GM18870 (cell line): ENCODE measurements at regions not wholly inside any gene's neighbourhood (a gene's known extent, or its start where the extent isn't known, plus 50 kb on each side); places are given as distances from the start of the nearest gene placed in this dataset.
"Not testable (repeated sequence)": the region's sequence is repeated elsewhere in the genome, so short reads cannot be mapped to it uniquely, and the experiment has no call there.

ENCODE experiments used
- ATAC-seq: cut with Tn5 transposase; IDR thresholded peaks from one replicate; pipeline ENCODE4 v1.9.1; 2021; ENCODE audit warnings: moderate library complexity; ENCODE audit not compliant: unreplicated experiment

DNA sequence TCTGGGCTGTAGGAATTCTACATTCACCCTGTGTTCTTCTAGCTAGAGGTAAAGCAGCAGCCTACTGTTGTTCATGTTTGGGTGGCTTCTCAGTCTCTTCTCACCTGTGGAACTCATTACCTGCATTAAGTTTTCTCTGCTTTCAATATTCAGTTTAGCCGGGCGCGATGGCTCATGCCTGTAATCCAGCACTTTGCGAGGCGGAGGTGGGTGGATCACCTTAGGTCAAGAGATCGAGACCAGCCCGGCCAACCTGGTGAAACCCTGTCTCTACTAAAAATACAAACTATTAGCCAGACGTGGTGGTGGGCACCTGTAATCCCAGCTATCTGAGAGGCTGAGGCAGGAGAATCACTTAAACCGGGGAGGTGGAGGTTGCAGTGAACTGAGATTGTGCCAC is 139.8 kb upstream of the UBE2E3 start:
- no peak for ATAC-seq

DNA sequence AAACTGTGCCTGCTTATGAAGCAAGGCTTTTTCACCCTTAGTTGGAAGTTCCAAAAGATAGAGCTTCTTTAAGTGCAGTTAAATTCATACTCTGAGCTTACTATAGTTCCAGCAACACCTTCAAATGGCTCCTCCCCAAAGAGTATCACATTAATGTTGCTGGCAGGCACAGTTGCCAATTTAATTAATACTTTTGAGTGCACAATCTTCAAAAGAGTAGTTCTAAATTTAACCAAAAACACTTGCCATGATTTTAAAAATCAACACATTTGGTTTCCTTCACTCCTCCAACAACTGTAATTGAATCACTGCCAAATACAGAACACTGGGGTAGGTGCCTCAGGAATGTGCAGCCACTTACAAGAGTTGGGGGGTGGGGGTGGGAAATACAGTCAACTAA is 150.6 kb upstream of the UBE2E3 start:
- ATAC-seq: no peak

DNA sequence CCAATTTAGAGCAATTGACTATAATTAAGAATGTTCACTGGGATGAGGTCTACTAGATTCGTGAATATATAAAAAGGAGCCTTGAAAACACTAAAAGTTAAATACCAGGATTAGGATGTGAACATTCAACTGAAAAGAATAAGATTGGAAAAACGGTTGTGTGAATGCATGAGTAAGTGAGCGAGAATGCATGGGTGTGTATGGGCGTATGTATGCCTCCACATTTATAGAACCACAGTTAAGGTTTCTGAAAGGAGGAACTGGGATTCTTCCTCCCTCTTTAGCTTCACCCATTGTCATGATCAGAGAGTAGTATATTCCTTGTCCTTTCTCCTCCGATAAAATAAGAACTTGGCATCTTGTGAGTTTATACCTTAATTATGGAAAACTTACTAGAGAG is 151.1 kb upstream of the UBE2E3 start:
- no peak for ATAC-seq

DNA sequence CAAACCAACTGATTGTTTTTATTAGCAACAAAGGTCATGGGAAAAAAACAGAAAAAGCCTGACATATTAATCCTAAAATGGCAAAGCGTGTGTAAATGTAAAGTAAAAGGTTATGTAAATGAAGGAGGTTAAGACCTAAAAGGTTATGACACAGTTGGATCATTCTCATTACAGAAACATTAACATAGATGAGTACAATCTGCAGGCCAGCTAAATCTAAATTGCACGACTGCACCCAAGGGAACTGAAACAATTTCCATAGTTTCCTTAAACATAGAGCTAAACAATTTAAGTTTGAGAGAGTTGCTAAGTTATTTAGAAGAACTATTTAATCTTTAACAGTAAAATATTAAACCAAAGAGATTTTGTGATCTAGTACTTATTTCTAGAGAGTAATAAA is 151.6 kb upstream of the UBE2E3 start:
- ATAC-seq: no peak

DNA sequence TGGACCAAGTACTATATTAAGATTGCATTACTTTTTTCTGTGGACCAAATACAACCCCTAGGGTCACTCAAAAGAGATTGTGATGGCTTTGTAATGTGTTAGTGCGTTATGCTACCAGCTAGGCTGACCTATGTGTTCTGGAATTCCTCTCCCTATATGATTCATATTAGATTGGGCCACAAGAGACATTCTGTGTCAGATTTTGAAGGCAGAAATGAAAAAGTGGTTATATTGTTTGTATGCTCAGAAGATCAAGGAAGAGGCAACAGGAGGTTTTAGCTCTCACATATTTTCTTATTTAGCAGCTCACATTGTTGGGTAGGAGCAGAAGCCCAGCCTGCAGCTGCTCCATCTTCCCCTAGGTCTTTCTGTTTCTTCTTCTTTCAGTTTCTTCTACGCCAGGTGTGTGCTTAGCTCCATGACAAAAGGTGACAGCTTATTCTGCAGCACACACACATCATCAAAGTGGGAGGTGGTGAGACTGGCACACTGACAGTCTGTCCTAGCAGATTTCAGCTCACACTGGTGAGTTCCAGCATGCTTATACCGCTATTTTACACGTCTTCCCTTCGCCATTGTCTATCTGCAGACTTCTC is 156.8 kb upstream of the UBE2E3 start:
- ATAC-seq: no peak

- ATAC-seq: no peak
Observed at GRCh38 chr2:180819106-180819505, 161.3 kb upstream of the UBE2E3 start.

DNA sequence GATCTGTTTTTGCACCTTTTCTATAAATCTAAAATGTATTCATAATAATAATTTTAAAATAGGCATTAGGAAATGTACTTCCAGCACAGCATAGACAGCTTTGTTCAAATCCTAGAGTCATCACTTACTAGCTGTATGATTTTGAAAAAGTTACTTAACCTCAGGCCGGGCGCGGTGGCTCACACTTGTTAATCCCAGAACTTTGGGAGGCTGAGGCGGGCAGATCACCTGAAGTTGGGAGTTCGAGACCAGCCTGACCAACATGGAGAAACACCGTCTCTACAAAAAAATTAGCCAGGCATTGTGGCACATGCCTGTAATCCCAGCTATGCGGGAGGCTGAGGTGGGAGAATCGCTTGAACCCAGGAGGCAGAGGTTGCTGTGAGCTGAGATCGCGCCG is 161.7 kb upstream of the UBE2E3 start:
- ATAC-seq: not testable (repeated sequence)

DNA sequence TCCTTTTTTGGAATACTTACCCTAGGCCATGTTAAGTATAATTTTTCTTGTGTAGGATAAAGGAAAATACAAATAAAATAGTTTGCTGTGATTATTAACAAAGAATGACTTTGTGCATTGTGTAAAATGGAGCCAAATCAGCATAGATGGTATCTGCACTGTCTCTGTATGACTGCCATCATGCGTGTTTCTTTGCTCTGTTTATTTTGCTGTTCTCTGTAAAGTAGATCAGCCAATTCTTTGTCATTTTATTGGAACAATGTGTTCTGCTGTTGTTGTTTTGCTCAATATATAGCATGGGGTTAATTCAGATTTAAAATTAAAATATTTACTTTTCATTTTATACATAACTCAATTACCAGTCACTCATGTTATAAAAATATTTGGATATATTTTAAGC is 181.3 kb upstream of the UBE2E3 start:
- ATAC-seq: no peak

- ATAC-seq: no peak
Observed at GRCh38 chr2:180790891-180791290, 189.5 kb upstream of the UBE2E3 start.

DNA sequence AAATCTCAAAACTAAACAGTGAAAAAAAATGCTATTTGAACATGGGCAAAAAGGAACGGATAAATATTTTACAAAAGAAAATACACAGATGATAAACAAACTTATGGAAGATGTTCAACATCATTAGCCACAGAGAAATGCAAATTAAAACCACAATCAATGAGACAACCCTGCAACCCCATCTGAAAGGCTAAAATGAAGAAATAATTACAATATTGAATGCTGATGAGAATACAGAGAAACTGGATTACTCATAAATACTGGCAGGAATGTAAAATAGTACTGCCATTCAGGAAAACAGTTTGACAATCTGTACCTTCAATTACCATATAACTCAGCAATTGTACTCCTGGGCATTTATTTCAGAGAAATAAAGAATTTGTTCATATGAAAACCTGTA is 193.1 kb upstream of the UBE2E3 start:
- ATAC-seq: no peak

DNA sequence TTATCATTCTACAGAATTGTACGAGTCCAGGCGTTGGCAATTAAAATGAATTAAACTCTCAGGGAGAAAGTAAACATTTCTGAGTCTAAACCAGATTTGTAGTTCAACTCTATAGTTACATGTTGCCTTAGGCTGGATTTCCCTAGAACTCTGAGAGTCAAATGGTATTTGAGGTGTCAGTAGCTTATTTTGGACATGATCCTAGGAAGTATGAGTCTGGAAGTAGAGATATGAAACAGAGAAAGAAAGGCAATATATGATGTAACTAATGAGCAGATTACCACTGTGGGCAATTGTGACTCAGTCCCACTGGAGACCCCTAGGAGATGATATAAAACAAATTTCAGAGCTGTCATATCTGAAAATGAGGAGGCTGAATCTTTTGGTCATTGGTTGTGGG is 199.1 kb upstream of the UBE2E3 start:
- no peak for ATAC-seq

DNA sequence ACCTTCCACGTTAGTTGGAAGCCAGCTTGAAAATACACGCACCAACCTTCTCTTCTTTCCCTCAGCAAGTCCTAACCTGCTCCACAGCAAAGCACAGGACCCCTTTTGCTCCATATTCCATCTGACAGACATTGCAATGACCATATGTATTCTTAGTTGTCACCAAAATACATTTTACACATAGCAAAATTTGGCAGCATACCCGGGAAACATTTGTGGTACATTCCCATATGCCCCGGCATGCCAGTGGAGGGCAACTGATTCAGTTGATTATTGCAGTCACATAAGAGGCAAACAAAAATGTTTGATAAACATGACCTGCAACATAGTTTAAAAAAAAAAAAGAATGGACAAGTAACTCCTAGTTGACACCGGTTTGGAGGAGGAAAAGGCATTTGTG is 202.1 kb upstream of the UBE2E3 start:
- no peak for ATAC-seq

DNA sequence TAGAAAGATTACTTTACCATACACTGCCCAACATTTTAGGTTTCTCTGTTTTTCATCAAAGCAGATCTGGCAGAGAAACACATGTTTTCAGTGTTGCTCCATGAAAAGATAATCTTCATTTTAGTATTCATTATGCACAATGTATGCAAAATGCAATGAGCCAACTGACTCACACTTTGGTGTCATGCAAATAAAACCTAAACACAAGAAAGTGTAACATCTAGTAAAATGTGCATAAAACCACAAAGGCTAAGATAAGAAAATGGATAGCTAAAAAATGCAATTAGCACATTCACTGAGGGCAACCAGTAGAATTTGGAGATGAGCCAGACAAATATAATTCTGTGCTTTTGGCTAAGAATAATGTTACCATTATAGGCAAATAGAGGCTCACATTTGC is 203.5 kb upstream of the UBE2E3 start:
- no peak for ATAC-seq

DNA sequence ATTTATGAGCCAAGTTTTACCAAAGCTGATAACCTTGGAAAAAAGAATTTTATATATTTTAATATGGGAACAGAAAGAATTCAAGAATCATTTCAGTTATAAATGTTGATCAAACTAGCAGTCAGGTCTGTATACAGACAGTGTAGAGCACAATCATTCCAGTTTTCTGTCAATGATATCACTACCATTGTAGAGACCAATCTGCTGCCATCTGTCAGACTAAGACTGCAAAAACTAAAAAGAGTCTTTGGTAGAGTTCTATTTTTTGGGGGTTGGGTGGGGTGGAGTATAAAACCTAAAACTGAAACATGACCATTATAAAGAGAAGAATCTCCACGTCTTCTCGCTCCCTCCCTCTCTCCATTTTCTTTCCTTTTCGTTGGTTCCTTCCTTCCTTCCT is 204.7 kb upstream of the UBE2E3 start:
- no peak for ATAC-seq

- not testable (repeated sequence) for ATAC-seq
Observed at GRCh38 chr2:180765316-180765715, 215.1 kb upstream of the UBE2E3 start.

DNA sequence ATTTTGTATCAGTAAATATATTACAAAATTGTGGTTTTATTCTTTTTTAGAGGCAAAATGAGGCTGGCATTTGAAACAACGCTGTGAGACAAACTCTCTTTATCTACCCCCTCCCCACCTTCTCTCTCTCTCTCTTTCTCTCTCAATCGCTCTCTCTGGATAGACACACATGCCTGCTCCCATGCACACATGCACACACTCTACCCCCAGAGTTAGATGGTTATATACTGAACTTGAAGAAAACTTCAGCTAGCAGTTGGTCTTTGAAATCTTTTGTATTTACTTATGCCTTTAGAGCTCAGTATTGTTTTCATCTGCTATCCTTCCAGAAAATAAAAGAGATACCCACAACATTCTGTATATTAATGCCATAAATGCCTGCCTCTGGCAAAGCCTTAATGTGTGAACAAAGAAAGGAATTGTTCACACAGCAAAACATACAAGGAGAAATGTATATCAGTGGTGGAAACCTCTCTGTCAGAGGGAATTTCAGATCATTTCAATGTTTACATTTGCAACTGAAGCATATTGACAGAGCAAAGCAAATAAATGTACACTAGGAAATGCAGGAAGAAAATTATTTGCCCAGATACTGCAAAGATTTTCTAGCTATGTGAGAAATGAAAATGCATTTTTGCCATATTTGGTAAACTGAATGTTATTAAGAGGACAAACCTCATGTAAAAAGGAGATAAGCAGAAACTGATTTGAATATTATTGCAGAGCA is 217.0 kb upstream of the UBE2E3 start:
- ATAC-seq: no peak

DNA sequence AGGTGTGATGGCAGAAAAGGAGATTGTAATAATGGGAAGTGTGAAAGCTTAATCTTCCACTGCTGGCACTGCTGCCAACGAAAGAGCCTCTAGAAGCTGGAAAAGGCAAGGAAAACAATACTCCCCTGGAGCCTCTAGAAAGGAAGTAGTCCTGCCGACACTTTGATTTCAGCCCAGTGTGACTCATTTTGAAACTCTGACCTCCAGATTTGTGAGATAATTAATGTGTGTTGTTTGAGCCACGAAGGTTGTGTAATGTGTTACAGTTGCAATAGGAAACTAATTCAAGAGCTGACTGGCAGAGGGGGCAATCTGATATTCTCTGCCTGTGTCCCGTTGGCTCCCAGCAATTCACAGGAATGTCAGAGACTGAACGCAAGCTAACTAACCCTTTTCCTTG is 219.2 kb upstream of the UBE2E3 start:
- ATAC-seq: no peak

DNA sequence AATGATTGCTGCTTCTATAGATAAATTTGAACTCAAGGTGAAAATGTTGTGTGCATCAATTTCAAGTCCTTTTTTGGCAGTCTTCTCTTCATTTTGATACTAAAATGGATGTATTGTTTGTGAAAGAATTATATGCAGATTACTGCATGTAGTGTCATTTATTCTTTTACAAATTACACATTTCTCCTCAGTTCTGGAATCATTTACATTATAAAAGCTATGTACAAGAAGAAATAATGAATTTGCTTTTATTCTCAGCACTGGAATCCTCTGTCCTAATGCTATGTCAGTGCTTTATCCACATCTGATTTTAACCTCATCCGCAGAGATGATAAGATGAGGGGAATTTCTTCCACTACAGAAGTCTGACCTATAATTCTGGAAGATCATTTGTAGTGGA is 220.8 kb upstream of the UBE2E3 start:
- ATAC-seq: no peak

DNA sequence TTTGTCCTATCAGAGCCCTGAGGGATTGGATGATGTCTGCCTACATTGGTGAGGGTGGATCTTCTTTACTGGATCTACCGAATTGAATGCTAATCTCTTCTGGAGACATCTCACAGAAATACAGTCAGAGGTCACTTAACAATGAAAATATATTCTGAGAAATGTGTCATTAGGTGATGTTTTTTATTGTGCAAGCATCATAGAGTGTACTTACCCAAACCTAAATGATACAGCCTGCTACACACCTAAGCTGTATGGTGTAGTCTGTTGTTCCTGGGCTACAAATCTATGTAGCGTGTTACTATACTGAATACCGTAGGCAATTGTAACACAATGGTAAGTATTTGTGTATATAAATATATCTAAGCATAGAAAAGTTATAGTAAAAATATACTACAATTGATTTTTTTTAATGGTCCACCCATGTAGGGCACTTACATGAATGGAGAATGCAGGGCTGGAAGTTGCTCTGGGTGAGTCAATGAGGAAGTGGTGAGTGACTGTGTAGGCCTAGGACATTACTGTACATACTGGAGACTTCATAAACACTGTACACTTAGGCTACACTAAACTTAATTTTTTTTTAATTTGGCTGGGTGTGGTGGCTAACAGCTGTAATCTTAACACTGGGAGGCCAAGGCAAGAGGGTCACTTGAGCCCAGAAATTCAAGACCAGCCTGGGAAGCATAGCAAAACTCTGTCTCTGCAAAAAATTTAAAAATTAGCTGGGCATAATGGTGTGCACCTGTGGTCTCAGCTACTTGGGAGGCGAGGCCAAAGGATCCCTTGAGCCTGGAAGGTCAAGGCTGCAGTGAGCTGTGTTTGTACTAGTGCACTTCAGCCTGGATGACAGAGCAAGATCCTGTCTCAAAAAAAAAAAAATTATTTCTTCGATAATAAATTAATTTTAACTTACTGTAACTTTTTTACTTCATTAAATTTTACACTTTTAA is 226.3 kb upstream of the UBE2E3 start:
- no peak for ATAC-seq

- no peak for ATAC-seq
Observed at GRCh38 chr2:180751306-180751920, 229.0 kb upstream of the UBE2E3 start.

GRCh38 chr2:180747728-180748127 is 232.7 kb upstream of the UBE2E3 start:
- ATAC-seq: no peak
